C4-2B (cell line): ENCODE measurements at regions not wholly inside any gene's neighbourhood (a gene's known extent, or its start where the extent isn't known, plus 50 kb on each side); places are given as distances from the start of the nearest gene placed in this dataset.

Experiments used
- ZFX ChIP-seq: fragments of 450-650 bp; IDR thresholded peaks from 2 replicates; pipeline ENCODE4 v1.6.1; 2017
- TF ChIP-seq, protein P1 (sequence below): fragments of 450-650 bp; conservative IDR thresholded peaks from 2 replicates; pipeline ENCODE4 v1.5.1; 2017; ENCODE audit warnings: mild to moderate bottlenecking

DNA sequence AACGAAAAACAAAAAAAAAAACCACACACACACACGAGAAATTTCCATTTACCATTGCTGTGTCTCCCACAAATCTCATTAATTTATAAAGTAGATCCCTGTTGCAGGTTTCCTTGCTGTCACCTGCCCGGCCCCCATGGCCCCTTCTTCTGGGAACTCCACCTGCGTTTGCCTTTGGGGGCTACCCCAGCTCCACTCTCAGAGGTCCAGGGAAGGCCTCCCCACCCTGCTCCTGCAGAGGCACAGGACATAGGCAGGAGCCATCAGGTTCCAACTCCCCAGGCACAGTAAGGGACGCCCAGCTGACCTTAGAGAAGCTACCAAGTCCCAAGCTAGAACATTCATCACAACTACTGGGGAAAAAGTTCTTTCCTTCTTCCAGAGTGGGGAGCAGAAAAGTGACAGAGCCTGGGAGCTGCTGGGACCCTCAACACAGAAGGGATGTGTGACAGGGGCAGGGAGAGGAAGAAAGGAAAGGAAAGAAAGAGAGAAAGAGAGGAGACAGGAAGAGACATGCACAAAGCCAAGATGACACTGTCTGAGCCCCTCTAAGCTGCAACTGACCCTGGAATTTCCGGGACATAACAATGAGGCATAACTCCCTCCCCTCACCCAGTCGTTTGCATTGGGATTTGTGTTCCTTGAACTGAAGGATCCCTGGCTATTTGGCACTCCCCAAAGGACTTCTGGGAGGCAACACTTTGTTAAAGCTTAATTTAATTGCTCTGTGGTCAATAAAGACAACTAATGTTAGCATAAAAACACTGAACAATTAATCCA lies 175.7 kb downstream of the SHANK2 start:
- TF ChIP-seq, protein P1, sequence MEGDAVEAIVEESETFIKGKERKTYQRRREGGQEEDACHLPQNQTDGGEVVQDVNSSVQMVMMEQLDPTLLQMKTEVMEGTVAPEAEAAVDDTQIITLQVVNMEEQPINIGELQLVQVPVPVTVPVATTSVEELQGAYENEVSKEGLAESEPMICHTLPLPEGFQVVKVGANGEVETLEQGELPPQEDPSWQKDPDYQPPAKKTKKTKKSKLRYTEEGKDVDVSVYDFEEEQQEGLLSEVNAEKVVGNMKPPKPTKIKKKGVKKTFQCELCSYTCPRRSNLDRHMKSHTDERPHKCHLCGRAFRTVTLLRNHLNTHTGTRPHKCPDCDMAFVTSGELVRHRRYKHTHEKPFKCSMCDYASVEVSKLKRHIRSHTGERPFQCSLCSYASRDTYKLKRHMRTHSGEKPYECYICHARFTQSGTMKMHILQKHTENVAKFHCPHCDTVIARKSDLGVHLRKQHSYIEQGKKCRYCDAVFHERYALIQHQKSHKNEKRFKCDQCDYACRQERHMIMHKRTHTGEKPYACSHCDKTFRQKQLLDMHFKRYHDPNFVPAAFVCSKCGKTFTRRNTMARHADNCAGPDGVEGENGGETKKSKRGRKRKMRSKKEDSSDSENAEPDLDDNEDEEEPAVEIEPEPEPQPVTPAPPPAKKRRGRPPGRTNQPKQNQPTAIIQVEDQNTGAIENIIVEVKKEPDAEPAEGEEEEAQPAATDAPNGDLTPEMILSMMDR = no peak
- no peak for TF ChIP-seq ZFX
